Islet precursor cell (in vitro differentiated cells): ENCODE measurements at regions not wholly inside any gene's neighbourhood (a gene's known extent, or its start where the extent isn't known, plus 50 kb on each side); places are given as distances from the start of the nearest gene placed in this dataset.
A peak's percentile ranks its signal among the peaks of the same experiment; 100 is the strongest.

Experiments
- DNase-seq: peaks from one replicate; pipeline ENCODE4 v3.0.0-alpha.2; 2018

GRCh38 chr10:36621346-36621745 is 504.1 kb upstream of the ANKRD30A start:
- DNase-seq, result no peak

GRCh38 chr10:36612436-36612835 is 513.0 kb upstream of the ANKRD30A start:
- no peak for DNase-seq

- DNase-seq, result no peak
These were observed 516.5 kb upstream of the ANKRD30A start for GRCh38 chr10:36608866-36609265.

- no peak for DNase-seq
These were observed 517.1 kb upstream of the ANKRD30A start for GRCh38 chr10:36608251-36608650.

GRCh38 chr10:36606234-36606839 is 519.1 kb upstream of the ANKRD30A start:
- DNase-seq, result no peak

- DNase-seq, result no peak
These were observed 521.1 kb upstream of the ANKRD30A start for GRCh38 chr10:36604316-36604715.

GRCh38 chr10:36603688-36604087 is 521.7 kb upstream of the ANKRD30A start:
- no peak for DNase-seq

- DNase-seq, result no peak
These were observed 523.0 kb upstream of the ANKRD30A start for GRCh38 chr10:36602374-36602773.

- no peak for DNase-seq
These were observed 527.6 kb upstream of the ANKRD30A start for GRCh38 chr10:36597756-36598320.

- no peak for DNase-seq
These were observed 532.4 kb upstream of the ANKRD30A start for GRCh38 chr10:36592964-36593363.

GRCh38 chr10:36591436-36591835 is 534.0 kb upstream of the ANKRD30A start:
- no peak for DNase-seq

- no peak for DNase-seq
These were observed 541.7 kb upstream of the ANKRD30A start for GRCh38 chr10:36583690-36584089.

- DNase-seq, result no peak
These were observed 544.2 kb upstream of the ANKRD30A start for GRCh38 chr10:36581237-36581636.

- DNase-seq, result no peak
These were observed 547.1 kb upstream of the ANKRD30A start for GRCh38 chr10:36578306-36578705.

GRCh38 chr10:36577126-36577525 is 548.3 kb upstream of the ANKRD30A start:
- DNase-seq, result no peak

GRCh38 chr10:36574207-36574606 is 551.2 kb upstream of the ANKRD30A start:
- peak; percentile 70 for DNase-seq

GRCh38 chr10:36573246-36573645 is 552.2 kb upstream of the ANKRD30A start:
- no peak for DNase-seq

- no peak for DNase-seq
These were observed 561.0 kb upstream of the ANKRD30A start for GRCh38 chr10:36564433-36564832.

- DNase-seq, result no peak
These were observed 565.7 kb upstream of the ANKRD30A start for GRCh38 chr10:36559412-36560400.

GRCh38 chr10:36556468-36556867 is 568.9 kb upstream of the ANKRD30A start:
- DNase-seq, result no peak

GRCh38 chr10:36555036-36555435 is 570.4 kb upstream of the ANKRD30A start:
- DNase-seq, result no peak

- DNase-seq, result peak; percentile 58
These were observed 577.4 kb upstream of the ANKRD30A start for GRCh38 chr10:36547965-36548364.

- DNase-seq, result no peak
These were observed 582.9 kb upstream of the ANKRD30A start for GRCh38 chr10:36542493-36542892.

- DNase-seq, result no peak
These were observed 584.8 kb upstream of the ANKRD30A start for GRCh38 chr10:36540611-36541010.
